Endodermal cell (in vitro differentiated cells): ENCODE measurements at regions not wholly inside any gene's neighbourhood (a gene's known extent, or its start where the extent isn't known, plus 50 kb on each side); places are given as distances from the start of the nearest gene placed in this dataset.

Experiments used
- DNase-seq: peaks from one replicate; pipeline ENCODE4 v3.0.0-alpha.2; 2017
- H3K27ac ChIP-seq: 2 replicates; pipeline ENCODE4 v1.5.1; 2013; ENCODE audit warnings: mild to moderate bottlenecking, low read depth, low read length, moderate library complexity
- H3K27me3 ChIP-seq: 2 replicates; pipeline ENCODE4 v1.6.1; 2013; ENCODE audit warnings: mild to moderate bottlenecking, low read length, moderate library complexity; ENCODE audit not compliant: insufficient read depth, control insufficient read depth, poor library complexity, severe bottlenecking
- H3K36me3 ChIP-seq: 2 replicates; pipeline ENCODE4 v1.7.0; 2013; ENCODE audit warnings: mild to moderate bottlenecking, low read length, moderate library complexity; ENCODE audit not compliant: control insufficient read depth, insufficient read depth
- H3K4me1 ChIP-seq: one replicate; pipeline ENCODE4 v1.7.0; 2013; ENCODE audit warnings: low read length; ENCODE audit not compliant: control insufficient read depth, insufficient read depth
- H3K4me3 ChIP-seq: 2 replicates; pipeline ENCODE4 v1.5.1; 2013; ENCODE audit warnings: mild to moderate bottlenecking, low read length, moderate library complexity
- H3K9ac ChIP-seq: 2 replicates; pipeline ENCODE4 v1.6.1; 2013; ENCODE audit warnings: mild to moderate bottlenecking, low read length, moderate library complexity; ENCODE audit not compliant: poor library complexity, severe bottlenecking; ENCODE audit errors: extremely low read depth
- H3K9me3 ChIP-seq: 2 replicates; pipeline ENCODE4 v1.6.1; 2013; ENCODE audit warnings: mild to moderate bottlenecking, low read length, moderate library complexity; ENCODE audit not compliant: control insufficient read depth
- H3K27ac Mint-ChIP-seq: 2 replicates; pipeline ENCODE4 v1.8.0; 2020; ENCODE audit warnings: mixed read lengths
- H3K27me3 Mint-ChIP-seq: 2 replicates; pipeline ENCODE4 v1.8.0; 2021; ENCODE audit warnings: mild to moderate bottlenecking, mixed read lengths; ENCODE audit not compliant: insufficient read depth
- H3K36me3 Mint-ChIP-seq: 2 replicates; pipeline ENCODE4 v1.8.0; 2020; ENCODE audit warnings: low read depth, mixed read lengths
- H3K4me1 Mint-ChIP-seq: 2 replicates; pipeline ENCODE4 v1.8.0; 2020; ENCODE audit warnings: mixed read lengths
- H3K4me3 Mint-ChIP-seq: 2 replicates; pipeline ENCODE4 v1.8.0; 2020; ENCODE audit warnings: mild to moderate bottlenecking, moderate library complexity, mixed read lengths
- H3K9me3 Mint-ChIP-seq: 2 replicates; pipeline ENCODE4 v1.8.0; 2020; ENCODE audit warnings: mild to moderate bottlenecking, mixed read lengths
- CTCF ChIP-seq: fragments of 200-600 bp; sonication (generic); conservative IDR thresholded peaks from 2 replicates; pipeline ENCODE4 v1.5.0; 2021; ENCODE audit warnings: antibody characterized with exemption, mild to moderate bottlenecking
- WGBS, 2 experiments: methylation state at CpG; one replicate each; pipeline versions ENCODE4 v1.1.5 to v1.1.7; 2013; ENCODE audit warnings: missing lambda C conversion rate in 2 of 2, mixed read lengths in 1 of 2; ENCODE audit not compliant: insufficient coverage in 1 of 2, insufficient read length in 1 of 2; 5-methylcytosine and 5-hydroxymethylcytosine counted together

DNA sequence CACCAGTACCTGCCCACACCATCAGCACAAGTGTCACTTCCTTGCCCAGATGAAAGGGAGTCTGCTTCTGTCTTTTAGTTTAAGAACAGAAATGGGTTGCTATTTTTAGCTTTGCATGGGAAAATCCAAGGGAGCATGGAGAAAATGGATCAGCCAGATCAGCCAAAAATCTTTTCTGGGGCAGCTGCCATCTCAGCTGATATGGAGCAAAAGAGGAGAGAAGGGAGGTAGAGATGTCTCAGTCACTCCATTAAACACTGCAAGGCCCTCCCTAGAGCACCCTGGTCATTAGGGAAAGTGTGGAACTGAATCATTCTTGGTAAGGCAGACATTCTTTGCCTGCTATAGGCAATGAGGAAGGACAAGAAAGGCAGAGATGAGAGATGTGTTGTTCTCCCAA lies 79.9 kb downstream of the CTAGE1 start:
- no peaks in the 10 kb centered on the region for H3K4me1 Mint-ChIP-seq
- H3K36me3 Mint-ChIP-seq, result no peaks in the 10 kb centered on the region
- Histone ChIP-seq H3K9me3 (no peaks in the 10 kb centered on the region), H3K27me3 (peaks cover 12% of the 10 kb centered on the region), H3K36me3 (no peaks in the 10 kb centered on the region), H3K9ac (no peak overlapping the region), H3K27ac (no peak overlapping the region), H3K4me1 (no peaks in the 10 kb centered on the region), H3K4me3 (no peak overlapping the region)
- H3K9me3 Mint-ChIP-seq, result no peaks in the 10 kb centered on the region
- H3K4me3 Mint-ChIP-seq, result no peak overlapping the region
- H3K27me3 Mint-ChIP-seq, result peaks cover 70% of the 10 kb centered on the region
- no peak for DNase-seq
- no peak overlapping the region for H3K27ac Mint-ChIP-seq
- TF ChIP-seq CTCF, result no peak

DNA sequence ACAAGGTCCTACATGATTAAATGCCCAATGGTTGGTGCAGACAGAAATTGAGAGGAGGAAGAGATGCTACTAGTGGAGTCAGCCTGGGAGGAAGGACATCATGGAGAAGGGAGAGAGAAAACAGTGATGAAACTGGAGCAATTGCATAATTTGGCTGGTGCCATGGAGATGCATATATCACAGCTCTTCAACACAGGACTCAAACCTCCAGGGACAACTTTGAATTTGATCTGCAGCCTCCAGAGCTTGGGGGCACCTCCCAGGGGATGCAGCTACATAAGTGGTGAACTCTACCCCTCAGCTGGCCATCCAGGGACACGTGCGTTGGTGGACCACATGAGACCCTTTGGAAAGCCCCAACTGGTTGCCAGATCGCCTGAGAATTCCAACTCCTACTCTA lies 80.4 kb downstream of the CTAGE1 start:
- no peak overlapping the region for H3K9ac ChIP-seq
- no peaks in the 10 kb centered on the region for H3K9me3 ChIP-seq
- Mint-ChIP-seq H3K4me3 (no peak overlapping the region), H3K27ac (no peak overlapping the region), H3K36me3 (no peaks in the 10 kb centered on the region), H3K4me1 (no peaks in the 10 kb centered on the region), H3K27me3 (peaks cover 74% of the 10 kb centered on the region), H3K9me3 (no peaks in the 10 kb centered on the region)
- H3K4me1 ChIP-seq, result no peaks in the 10 kb centered on the region
- H3K36me3 ChIP-seq, result no peaks in the 10 kb centered on the region
- no peak for DNase-seq
- H3K27me3 ChIP-seq, result peaks cover 13% of the 10 kb centered on the region
- WGBS, 2 experiments, result 82 to 100% methylated on average over 2 to 3 of the region's 3 CpGs
- no peak overlapping the region for H3K4me3 ChIP-seq
- no peak for TF ChIP-seq CTCF
- H3K27ac ChIP-seq, result no peak overlapping the region

GRCh38 chr18:22336406-22336805 lies 81.3 kb downstream of the CTAGE1 start:
- H3K27me3 ChIP-seq, result peaks cover 20% of the 10 kb centered on the region
- H3K36me3 ChIP-seq, result no peaks in the 10 kb centered on the region
- WGBS, 2 experiments, result 91 to 93% methylated on average over 4 of the region's 4 CpGs
- H3K27ac ChIP-seq, result no peak overlapping the region
- Mint-ChIP-seq H3K27ac (no peak overlapping the region), H3K27me3 (peaks cover 80% of the 10 kb centered on the region), H3K9me3 (no peaks in the 10 kb centered on the region), H3K4me3 (no peak overlapping the region), H3K4me1 (peaks cover 2% of the 10 kb centered on the region), H3K36me3 (no peaks in the 10 kb centered on the region)
- no peaks in the 10 kb centered on the region for H3K4me1 ChIP-seq
- H3K9ac ChIP-seq, result no peak overlapping the region
- H3K9me3 ChIP-seq, result no peaks in the 10 kb centered on the region
- no peak for DNase-seq
- no peak for TF ChIP-seq CTCF
- H3K4me3 ChIP-seq, result no peak overlapping the region
